Left hindlimb (tissue), 1 donor: ENCODE measurements at regions not wholly inside any gene's neighbourhood (a gene's known extent, or its start where the extent isn't known, plus 50 kb on each side); places are given as distances from the start of the nearest gene placed in this dataset.
A peak's percentile ranks its signal among the peaks of the same experiment; 100 is the strongest.

ENCODE experiments used
- DNase-seq: peaks from one replicate; pipeline ENCODE4 v3.0.0-alpha.2; 2018

DNA sequence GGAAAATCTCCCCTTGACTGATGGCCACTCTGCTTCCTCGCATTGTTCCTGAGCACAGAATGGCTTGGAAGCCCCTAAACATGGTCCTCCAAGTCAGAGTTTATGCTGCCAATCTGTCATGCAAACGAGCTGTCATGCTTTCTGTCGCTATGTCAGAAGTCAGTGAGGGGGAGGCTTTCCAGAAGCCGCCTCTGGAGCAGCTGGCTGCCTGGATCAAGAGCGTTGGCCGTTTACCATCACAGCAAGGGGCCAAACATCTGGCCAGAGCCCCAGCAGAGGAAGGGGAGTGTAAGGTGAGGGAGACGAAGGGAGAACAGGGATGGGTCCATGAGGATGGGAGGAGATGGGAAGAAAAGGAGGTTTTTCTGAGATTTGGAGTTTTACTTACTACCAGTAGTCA lies 372.6 kb upstream of the NR2F2 start:
- peak; percentile 38 for DNase-seq

DNA sequence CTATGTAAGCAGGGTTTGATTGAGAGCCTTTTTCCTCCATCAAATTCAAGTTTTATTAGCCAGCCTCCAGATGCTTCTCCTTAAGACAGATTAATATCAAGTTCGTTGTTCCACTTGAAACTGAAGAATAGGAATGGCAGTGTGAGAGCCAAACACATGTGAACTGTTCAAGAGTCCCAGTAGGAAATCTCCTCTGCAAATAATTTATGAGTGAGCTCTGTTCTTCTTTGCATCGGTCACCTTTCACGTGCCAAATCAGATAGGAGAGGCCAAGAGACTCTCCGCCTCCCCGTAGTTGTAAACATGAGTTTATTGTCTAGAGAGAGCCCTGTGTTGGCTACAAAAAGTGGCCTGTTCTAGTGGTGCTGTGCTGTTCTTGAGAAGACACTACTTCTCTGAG lies 372.1 kb upstream of the NR2F2 start:
- DNase-seq, result no peak

DNA sequence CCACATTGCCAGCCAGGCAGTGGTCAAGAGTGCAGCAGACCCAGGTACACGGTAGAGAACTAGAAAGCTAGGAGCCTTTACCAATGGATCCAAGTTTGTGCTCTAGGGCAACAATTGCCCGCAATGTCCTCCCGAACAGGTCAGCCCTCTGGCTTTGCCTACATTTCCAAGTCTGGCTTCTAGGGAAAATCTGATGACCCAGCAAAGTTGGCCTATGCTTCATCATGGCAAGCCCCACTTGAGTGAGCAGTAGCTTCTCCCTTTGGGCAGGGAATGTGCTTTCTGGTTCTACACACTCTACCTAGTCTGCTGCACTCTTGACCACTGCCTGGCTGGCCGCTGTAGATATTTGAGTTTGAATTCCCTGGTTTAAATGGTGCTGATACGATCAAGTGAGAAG lies 361.6 kb upstream of the NR2F2 start:
- DNase-seq, result no peak

DNA sequence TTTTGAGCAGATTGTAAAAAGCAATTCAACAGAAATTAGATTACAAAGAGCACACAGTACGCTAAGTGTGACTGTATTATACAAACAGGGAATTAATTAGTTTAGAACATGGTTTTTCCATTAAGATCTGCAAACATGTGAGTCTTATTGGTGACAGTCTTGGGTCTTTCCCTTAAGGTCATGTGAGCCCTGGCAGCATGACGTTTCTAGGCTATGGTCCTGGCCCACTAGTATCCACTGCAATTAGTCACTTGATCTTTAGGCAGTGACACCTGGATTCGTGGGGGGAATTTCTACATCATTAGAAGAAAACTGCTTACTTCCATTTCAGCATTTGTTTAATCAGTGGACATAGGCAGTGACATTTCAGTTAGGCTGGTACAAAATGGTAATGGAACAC lies 360.2 kb upstream of the NR2F2 start:
- DNase-seq, result no peak

DNA sequence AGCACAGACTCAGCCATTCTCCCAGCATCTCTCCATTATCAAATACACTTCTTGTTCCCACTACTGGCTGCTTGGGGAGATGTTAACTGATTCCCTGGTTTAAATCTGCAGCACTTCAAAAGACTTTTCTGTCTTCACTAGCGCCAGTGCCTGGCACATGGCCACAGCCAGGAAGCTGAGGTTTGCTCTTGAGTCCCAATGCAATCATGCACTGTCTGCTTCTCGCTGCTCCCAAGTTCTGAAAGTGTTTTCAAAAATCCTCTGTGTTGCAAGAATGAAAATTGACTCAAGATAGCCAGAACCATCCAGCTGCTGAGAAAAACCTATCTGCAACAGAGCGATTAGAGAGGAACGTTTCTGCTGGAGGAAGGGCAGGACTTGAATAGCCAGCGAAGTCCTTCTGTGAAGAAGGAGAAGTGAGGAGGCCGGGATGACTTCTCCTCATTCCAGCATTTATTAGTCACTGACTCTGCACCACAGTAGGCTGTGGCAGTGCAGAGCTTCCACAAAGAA lies 358.4 kb upstream of the NR2F2 start:
- no peak for DNase-seq

DNA sequence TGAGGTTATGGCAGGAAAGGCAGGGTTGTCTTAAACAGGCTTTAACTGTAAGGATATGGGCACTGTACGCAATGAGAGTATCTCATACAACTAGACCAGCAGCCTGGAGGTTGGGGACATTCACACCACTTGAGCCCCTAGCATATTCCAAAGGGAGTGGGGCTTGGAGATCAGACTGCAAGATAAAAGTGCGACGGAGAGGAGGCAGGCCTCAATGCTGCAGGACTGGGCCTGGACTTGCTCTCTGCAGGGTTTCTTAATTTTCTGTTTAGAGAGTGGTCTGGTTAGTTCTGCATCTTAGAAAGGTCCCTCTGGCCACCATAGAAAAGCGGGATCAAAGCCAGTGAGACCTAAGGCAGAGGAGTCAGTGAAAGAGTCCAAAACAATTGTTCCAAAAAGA lies 357.7 kb upstream of the NR2F2 start:
- no peak for DNase-seq

DNA sequence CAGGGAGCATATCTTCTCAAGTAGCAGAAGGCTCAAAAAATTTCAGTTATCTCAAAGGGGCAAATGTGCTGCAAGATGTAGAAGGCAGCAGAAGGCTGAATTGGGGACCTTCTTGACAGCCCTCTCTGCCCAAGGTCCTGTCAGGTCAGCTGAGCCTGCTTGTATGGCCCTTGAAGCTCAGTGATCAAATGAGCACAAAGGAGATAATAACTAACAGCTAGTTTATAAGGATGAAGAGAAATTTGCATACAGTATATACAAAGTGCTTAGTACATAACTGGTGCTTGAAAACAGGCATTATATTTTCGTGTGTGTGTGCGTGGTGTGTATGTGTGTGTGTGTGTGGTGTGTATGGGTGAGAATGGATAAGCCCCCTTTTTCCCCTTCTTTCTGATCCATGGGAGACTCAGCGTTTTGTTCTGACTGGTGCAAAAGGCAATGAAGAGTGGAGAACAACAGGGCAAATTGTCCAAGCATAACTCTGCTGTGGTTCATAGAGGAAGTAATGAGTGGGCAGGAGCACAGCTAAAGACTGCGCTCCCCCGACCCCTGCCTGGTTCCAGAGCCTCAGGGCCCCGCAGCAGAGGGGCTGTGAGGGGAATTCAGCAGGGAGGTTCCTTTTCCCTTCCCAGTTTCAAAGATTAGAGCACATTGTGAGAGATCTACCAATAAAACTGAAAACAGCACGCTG lies 356.8 kb upstream of the NR2F2 start:
- no peak for DNase-seq

DNA sequence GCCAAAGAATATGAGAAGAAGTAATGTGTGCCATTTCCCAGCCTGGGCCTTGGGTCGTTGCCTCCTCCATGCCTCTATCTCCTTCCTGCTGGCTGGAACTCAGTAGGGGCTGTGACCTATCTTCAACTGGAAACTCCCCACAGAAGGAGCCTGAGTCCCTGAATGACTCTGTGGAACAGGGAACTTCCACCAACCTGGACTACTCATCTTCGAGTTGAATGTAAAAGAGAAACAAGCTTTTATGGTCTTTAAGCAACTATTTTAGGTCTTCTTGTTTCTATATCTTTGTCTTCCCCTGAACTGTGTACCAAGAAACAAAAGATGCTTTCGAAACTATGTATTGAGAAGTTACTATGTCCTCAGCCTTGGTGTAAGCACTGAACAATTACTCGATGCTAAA lies 355.3 kb upstream of the NR2F2 start:
- no peak for DNase-seq

DNA sequence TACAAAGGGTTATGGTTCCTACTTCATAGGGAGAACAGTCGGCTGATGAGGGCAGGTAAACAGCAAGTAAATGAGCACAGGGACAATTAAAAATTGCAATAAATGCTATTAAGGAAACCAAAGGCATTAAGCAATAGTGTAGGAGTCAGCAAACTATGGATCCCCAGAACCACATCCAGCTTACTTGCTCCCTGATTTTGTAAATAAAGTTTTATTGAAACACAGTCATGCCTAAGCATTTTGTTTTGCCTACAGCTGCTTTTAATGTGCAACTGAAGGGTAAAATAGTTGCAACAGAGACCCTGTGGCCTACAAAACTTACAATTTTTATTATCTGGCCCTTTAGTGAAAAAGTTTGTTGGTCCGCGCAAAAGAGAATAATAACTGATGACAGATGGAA lies 351.2 kb upstream of the NR2F2 start:
- DNase-seq, result no peak

DNA sequence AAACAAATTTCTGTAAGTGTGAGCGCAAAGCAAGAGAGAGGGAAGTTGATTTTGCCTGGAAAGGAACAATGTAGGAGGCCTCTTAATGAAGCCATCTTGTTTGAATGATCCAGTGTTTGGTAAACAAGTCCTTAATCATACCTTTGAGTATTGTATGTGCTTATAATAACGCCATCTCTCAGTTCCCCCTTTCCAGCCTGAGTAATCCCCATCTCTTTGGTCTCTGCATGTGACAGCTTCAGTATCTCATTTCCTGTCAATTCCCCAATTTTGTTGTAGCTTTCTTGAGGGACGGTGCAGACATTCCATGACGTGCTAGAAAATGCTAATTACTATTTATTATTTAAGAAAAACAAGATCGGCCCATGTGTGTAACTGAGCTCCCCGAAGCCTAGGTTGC lies 349.3 kb upstream of the NR2F2 start:
- DNase-seq, result no peak

DNA sequence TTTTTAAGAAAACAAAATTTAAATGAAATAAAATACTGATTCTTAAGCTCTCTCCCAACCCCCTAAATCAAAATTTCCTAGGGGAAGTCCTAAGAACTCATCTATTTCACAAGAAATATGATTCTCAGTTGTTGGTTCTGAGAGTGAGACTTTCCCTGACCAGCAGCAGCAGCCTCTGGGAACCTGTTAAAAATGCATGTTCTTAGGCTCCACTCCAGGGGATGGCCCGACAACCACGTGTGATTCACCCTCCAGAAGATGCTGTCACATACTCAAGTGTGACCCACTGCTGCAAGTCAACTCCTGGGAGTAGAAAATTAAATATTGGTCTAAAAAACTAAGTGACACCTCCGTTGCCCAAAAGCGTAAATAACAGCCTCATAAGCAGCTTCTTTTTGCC lies 343.2 kb upstream of the NR2F2 start:
- no peak for DNase-seq

DNA sequence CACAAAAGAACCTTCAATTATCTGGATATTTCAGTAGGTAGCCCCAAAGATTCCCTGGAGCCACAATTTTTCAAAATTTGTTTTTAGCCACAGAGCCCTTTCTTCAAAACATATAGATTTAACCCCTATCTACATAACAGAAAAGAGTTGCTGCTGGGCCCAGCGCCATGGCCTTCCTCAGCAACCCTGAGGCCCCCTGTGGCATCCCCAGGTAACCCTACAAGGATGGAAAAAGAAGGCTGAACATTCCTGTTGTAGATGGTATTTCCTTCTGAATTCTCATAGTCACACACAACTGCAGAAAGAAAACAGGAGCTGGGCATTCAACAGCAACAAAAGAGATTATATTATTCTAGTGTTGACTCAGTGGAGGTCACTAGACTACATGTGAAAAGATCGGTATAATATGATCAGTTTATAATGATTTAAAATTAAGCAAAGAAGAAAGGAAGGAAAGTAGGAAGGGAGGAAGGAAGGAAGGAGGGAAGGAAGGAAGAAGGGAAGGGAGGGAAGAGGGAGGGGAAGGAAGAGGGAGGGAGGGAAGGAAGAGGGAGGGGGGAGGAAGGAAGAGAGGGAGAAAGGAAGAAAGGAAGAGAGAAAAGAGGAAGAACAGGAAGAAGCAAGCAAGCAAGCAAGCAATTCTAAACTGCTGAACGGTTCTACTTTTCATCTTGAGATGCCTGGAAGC lies 342.5 kb upstream of the NR2F2 start:
- no peak for DNase-seq

DNA sequence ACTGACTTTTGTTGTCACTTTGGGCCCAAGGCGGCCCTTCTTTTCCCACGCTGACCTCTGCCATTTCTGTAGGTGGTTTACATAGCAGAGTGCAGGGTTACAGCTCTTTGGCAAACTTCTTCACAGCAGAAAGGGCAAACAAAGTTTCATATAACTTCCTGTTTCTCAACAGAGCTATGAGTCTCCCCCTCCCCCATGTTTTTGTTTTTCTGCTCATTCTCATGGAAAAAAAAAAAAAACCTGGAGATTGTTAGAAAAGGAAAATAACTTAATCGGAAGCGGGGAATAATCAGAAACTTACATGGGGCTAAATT lies 342.0 kb upstream of the NR2F2 start:
- DNase-seq, result no peak

DNA sequence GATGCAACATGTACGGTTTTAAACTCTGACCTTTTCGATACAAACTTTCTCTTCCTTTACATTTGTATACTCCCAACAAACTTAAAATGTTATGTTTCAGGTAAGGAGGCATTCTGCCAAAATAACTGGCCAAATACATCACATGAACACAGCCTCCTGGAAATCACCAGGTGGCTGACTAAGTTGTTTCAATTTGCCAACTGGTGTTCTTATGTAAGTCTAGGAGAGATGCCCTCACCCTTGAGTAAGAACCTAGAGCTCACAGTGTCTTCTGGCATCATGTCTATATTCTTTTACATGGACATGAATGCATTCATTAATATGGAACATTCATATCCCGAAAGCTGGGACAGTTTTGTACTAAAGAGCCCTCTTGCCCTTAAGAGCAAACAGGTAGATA lies 341.1 kb upstream of the NR2F2 start:
- no peak for DNase-seq

DNA sequence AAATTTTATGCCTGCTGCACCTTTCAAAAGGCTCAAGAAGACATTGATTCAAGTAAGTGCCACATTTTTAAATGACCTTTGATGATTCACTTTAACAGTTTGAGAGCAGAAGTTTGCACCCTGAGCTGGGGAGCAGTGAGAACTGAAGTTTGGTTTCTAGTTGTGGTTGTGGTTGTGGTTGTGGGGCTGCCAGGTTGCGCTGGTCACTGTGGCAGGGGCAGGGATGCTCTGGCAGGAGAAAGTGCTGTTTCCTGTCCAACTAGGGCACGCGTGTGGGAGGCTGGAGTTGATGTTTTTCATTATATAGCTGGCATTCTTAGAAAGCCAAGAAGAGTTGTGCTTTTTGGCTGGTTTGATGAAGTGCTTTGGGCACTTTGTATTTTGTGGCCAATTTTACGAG lies 339.7 kb upstream of the NR2F2 start:
- peak; percentile 35 for DNase-seq

DNA sequence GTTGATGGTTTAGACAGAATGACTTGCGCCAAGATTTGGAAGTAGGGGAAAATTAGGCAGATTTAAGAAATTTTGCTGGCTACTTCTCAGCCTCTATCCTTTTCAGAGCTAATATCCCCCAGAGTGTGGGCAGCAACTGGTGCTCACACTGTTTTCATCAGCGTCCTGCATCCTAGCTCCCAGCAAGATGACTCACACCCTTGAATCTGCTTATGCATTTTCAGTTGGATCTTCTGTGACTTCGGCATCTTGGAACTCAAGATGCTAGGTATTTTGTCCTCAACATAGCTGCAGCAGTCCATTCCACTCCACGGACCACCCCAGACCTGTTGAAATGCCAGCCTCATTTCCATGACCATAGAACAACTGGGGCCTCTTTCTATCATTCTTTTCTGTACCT lies 336.1 kb upstream of the NR2F2 start:
- no peak for DNase-seq

DNA sequence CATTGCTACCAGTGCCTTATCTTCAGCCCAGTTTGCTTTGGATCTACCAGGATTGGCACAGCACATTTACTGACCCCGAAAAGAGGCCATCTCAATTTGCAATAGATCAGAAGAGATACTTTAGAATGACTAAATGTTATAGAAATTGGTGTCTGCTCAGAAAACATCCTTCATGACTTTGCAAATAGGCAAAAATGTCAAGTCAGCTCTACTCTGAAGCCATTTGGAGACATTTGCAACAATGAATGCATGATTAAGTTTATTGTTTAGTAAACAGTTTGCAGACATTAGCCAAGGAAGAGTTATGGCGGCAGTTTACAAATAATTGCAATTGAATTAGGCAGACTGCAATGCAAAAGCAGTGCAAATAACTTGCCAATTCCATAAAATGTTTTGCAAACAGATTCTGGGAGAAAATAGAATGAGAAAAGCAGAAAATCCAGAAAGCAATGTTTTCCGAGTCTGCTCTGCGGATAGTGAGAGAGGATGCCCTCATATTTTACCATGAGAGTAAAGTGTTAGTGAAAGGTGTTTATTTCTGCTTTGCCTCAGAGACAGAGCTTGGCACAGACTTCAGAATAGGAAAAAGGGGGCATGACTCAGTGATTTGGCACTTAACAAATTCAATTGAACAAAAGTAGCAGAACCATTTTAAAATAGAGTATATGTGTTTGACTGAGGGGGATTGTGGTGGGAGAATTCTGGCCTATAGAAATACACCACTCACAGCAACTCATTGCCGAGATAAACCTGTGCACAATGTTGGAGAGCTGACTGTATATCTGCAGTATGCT lies 334.9 kb upstream of the NR2F2 start:
- DNase-seq, result no peak

DNA sequence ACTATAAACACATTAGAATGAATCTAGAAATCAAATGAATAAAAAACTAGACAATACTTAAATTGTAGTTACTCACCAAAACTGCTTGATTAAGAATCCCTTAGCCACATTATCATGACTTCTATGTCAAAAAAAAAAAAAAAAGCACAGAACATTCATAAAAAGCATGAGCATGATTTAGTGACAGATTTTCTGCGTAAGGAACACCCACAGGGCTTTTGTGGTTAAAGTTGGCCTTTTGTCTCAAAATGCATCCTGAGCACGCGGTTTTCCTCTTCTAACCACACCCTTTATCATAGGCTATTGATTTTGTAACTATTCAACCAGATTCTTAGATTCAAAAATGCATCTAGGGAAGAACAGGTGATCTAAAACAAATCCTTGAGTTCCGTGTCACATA lies 334.0 kb upstream of the NR2F2 start:
- no peak for DNase-seq

DNA sequence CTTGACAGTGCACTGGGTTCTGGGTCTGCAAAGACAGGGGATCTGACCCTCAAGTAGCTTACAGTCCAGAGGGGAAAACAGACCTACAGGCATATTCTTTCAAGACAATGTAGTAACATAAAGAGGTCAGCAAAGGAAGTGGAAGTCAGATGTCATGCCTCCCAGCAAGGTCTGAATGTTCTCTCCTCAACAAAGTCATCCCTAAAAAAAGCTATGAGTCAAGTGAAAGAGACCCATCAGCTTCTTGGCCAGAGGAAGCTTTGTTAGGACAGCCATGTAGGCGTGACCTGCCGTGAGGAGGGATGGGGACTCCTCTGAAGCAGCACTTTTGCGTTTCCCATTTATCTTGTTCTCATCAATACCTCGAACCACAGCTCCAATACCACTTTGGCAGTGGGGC lies 331.6 kb upstream of the NR2F2 start:
- no peak for DNase-seq

DNA sequence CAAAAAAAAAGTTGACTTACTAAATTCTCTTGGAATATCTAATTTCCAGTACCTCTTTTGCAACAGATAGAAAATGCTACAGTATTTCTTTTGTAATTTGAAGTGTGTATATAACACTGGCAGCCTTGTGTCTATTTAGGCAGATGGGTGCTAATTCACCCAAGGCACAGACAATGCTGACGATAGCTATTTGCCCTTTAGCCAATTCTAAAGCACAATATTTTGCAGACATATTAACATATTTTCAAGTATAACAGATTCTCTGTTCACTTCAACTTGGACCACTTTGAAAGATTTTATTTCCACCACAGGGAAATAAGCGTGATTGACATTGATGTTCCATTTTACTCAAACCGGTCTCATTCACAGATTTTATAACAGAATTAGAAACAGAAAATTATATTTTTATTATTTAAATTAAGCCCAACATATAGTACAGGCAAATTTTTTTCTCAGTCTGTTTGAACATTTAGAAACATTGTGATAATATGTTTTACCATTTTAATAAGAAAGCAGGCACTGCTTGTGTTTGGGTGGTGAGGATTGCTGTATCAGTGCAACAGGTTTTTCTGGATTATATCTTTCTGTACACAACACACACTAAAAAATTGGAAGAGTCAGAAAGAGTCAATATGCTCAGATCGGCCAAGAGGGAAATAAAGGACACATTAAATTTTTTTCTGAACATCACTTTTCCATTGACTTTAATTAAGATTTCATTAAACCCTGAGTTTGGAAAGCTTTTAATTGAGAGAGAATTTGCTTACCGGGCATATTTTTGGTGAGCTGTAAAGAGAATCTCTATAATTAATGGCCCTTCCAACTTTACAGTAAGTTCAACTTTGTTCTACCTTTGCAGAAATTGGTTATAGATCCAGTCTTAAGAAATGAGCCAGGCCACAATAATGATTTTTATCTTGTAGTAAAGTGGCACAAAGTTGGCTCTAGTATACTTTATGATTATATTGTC lies 327.3 kb upstream of the NR2F2 start:
- DNase-seq, result no peak

DNA sequence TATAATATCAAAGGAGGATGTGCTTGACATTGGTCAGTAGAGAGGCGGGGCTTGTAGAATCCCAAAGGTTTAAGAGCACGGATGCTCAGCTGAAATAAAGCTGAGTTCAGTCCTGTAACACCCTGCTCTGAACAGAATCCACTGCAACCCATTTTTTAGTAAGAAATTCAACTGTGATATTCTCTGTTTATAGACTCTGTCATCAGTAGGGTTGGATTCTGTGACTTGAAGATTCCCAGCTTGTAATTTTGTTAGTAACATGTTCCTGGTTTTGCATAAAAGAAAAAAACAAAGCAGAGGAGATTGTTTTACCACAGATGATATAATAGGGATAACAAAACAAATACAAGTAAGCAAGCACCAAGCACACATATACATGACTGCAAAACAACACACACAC lies 324.6 kb upstream of the NR2F2 start:
- DNase-seq, result no peak

DNA sequence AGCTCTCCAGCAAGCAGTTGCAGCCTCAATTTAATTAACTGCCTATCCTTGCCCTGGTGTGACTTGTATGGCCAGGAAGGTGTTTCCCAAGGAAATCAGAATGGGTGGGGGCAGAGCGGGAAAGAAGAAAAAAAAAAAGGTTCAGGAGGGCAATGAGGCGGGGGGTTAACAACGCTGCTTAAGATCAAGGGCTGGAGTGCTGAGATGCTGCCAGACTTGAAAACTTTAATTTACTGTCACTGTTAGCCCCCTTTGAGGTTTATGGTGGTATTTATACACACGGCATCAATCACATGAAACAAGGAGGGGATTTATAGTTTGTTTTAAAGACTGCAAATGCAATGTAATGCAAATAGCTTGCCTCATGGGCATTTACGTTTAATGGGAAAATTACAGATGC lies 319.4 kb upstream of the NR2F2 start:
- no peak for DNase-seq

DNA sequence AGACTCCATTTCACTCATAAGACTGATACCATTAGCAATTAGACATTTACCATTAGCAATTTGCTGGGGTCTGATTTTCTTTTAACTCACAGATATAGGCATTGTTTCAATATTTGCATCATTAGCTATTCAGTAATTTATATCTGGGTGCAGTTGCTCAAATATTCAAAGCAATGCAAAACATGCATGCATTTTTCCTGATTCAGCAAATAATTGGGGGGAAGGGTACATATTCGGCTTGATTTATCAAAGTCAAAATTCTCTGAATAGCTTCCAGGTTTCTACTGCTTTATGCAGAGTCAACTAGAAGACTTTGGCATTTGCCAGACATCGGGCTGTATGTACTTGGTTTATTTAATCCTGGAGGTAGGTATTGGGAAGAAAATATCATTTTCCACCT lies 315.6 kb upstream of the NR2F2 start:
- no peak for DNase-seq
